GM12878 (cell line): ENCODE measurements at regions not wholly inside any gene's neighbourhood (a gene's known extent, or its start where the extent isn't known, plus 50 kb on each side); places are given as distances from the start of the nearest gene placed in this dataset.

Source experiments
- ATAC-seq: fragments of 200-7000 bp; cut with Tn5 transposase; 3 replicates; pipeline ENCODE4 v1.9.1; 2020; ENCODE audit warnings: mild to moderate bottlenecking, moderate library complexity
- BruUV-seq: library from RNA; stranded (reverse); fragments of 400-500 nt; replicated peaks from 2 replicates; lab custom pipeline; 2021; lab: Mats Ljungman, UMichigan
- CTCF ChIA-PET: fragments of 300-600 bp; sonication (Branson Sonifier 250); formaldehyde crosslinking; extraction: SDS; loops from one replicate; lab custom pipeline; 2021; ENCODE audit warnings: inconsistent platforms; lab: Yijun Ruan, JAX
- POLR2A ChIA-PET: fragments of 350-600 bp; formaldehyde crosslinking; extraction: SDS; loops from one replicate; lab custom pipeline; 2021; ENCODE audit warnings: inconsistent platforms; lab: Charles Lee
- RAD21 ChIA-PET: fragments of 300-600 bp; sonication (Branson Sonifier 250); formaldehyde crosslinking; loops from one replicate; lab custom pipeline; 2023; ENCODE audit warnings: antibody characterized with exemption; ENCODE audit not compliant: unreplicated experiment; lab: Charles Lee
- SMC1A ChIA-PET: fragments of 300-600 bp; sonication (Branson Sonifier 250); formaldehyde crosslinking; loops from one replicate; lab custom pipeline; 2023; ENCODE audit not compliant: unreplicated experiment, uncharacterized antibody; lab: Charles Lee
- DNase-seq: peaks from one replicate; pipeline ENCODE4 v3.0.0-alpha.2; 2011; ENCODE audit warnings: low read depth, low spot score
- FAIRE-seq: peaks from 3 replicates; lab custom pipeline; 2011; peaks lifted over from hg19 to GRCh38; lab: Jason Lieb, UNC
- H2AFZ ChIP-seq: 2 replicates; pipeline ENCODE4 v1.6.0; 2011; ENCODE audit warnings: low read depth, low read length, control low read depth; ENCODE audit not compliant: control insufficient read depth
- H3K27ac ChIP-seq: 2 replicates; pipeline ENCODE4 v1.5.1; 2011; ENCODE audit warnings: control low read depth; ENCODE audit not compliant: control insufficient read depth, insufficient read depth
- H3K27me3 ChIP-seq, 2 experiments: replicated peaks in 1 of 2; 2 replicates each; pipeline versions ENCODE4 v1.6.0 to v1.6.1; 2011; ENCODE audit warnings: low read length in 1 of 2; ENCODE audit not compliant: control insufficient read depth in 2 of 2, insufficient read depth in 2 of 2
- H3K36me3 ChIP-seq, 2 experiments: 2 replicates each; pipeline ENCODE4 v1.5.1; 2011; ENCODE audit warnings: low read length in 1 of 2; ENCODE audit not compliant: control insufficient read depth in 2 of 2, insufficient read depth in 2 of 2
- H3K4me1 ChIP-seq: 2 replicates; pipeline ENCODE4 v1.6.1; 2011; ENCODE audit warnings: mild to moderate bottlenecking, low read length, moderate library complexity, mixed read lengths; ENCODE audit not compliant: control insufficient read depth, insufficient read depth
- H3K4me2 ChIP-seq: 2 replicates; pipeline ENCODE4 v1.6.0; 2011; ENCODE audit warnings: control low read depth; ENCODE audit not compliant: control insufficient read depth, insufficient read depth
- H3K4me3 ChIP-seq: fragments of 200-600 bp; sonication (generic); 2 replicates; pipeline ENCODE4 v1.5.1; 2016
- H3K79me2 ChIP-seq: 2 replicates; pipeline ENCODE4 v1.6.0; 2011; ENCODE audit warnings: low read length; ENCODE audit not compliant: control insufficient read depth, insufficient read depth
- H3K9ac ChIP-seq: 2 replicates; pipeline ENCODE4 v1.8.0; 2011; ENCODE audit warnings: low read length, control low read depth, mixed read lengths; ENCODE audit not compliant: control insufficient read depth, insufficient read depth
- H3K9me3 ChIP-seq: replicated peaks from 3 replicates; pipeline ENCODE4 v1.5.1; 2011; ENCODE audit warnings: mild to moderate bottlenecking, low read length; ENCODE audit not compliant: control insufficient read depth, insufficient read depth
- H4K20me1 ChIP-seq: 2 replicates; pipeline ENCODE4 v1.6.0; 2011; ENCODE audit not compliant: control insufficient read depth, insufficient read depth
- BRCA1 ChIP-seq: IDR thresholded peaks from 2 replicates; pipeline ENCODE4 v1.6.1; 2011; ENCODE audit warnings: low read depth, low read length, improper control_type of control experiment
- CEBPB ChIP-seq, 2 experiments: fragments of 150-350 bp in 1 of 2; IDR thresholded peaks; 2 replicates each; pipeline ENCODE4 v1.6.1; 2012 to 2014; ENCODE audit warnings: low read depth in 2 of 2, low read length in 2 of 2, borderline replicate concordance in 1 of 2, inconsistent platforms in 1 of 2
- E4F1 ChIP-seq: fragments of 450-650 bp; IDR thresholded peaks from 2 replicates; pipeline ENCODE4 v1.6.1; 2018; ENCODE audit warnings: borderline replicate concordance, mild to moderate bottlenecking; ENCODE audit not compliant: partially characterized antibody
- FOXM1 ChIP-seq: IDR thresholded peaks from 2 replicates; pipeline ENCODE4 v1.6.1; 2012; ENCODE audit warnings: low read depth, mild to moderate bottlenecking, inconsistent platforms, low read length, moderate library complexity
- GATAD2B ChIP-seq: fragments of 450-650 bp; conservative IDR thresholded peaks from 2 replicates; pipeline ENCODE4 v1.6.1; 2017; ENCODE audit warnings: low read depth, mild to moderate bottlenecking, moderate library complexity
- HDGF ChIP-seq: fragments of 450-650 bp; IDR thresholded peaks from 2 replicates; pipeline ENCODE4 v1.6.1; 2016; ENCODE audit warnings: antibody characterized with exemption
- JUND ChIP-seq: IDR thresholded peaks from 2 replicates; pipeline ENCODE4 v1.6.1; 2012; ENCODE audit warnings: low read depth, mild to moderate bottlenecking, low read length, improper control_type of control experiment, moderate library complexity
- MEF2B ChIP-seq: fragments of 450-650 bp; IDR thresholded peaks from 2 replicates; pipeline ENCODE4 v1.6.1; 2018; ENCODE audit warnings: mild to moderate bottlenecking, moderate library complexity; ENCODE audit not compliant: partially characterized antibody, poor library complexity, severe bottlenecking
- NFXL1 ChIP-seq: fragments of 450-650 bp; IDR thresholded peaks from 2 replicates; pipeline ENCODE4 v1.6.1; 2017; ENCODE audit warnings: antibody characterized with exemption, mild to moderate bottlenecking, borderline replicate concordance
- NR2F1 ChIP-seq: fragments of 450-650 bp; conservative IDR thresholded peaks from 2 replicates; pipeline ENCODE4 v1.6.1; 2017; ENCODE audit warnings: mild to moderate bottlenecking
- NRF1 ChIP-seq: conservative IDR thresholded peaks from 2 replicates; pipeline ENCODE4 v1.6.1; 2011; ENCODE audit warnings: mild to moderate bottlenecking, low read depth, low read length, improper control_type of control experiment
- POLR2AphosphoS2 ChIP-seq: IDR thresholded peaks from 2 replicates; pipeline ENCODE4 v1.6.1; 2011; ENCODE audit warnings: low read depth, mild to moderate bottlenecking, low read length, improper control_type of control experiment, moderate library complexity
- RAD21 ChIP-seq: IDR thresholded peaks from 2 replicates; pipeline ENCODE4 v1.6.1; 2011; ENCODE audit warnings: mild to moderate bottlenecking, low read depth, low read length, moderate library complexity; ENCODE audit not compliant: insufficient read depth
- SMAD5 ChIP-seq: IDR thresholded peaks from 2 replicates; pipeline ENCODE4 v1.6.1; 2016; ENCODE audit warnings: antibody characterized with exemption, low read depth
- SPI1 ChIP-seq: IDR thresholded peaks from 2 replicates; pipeline ENCODE4 v1.6.1; 2011; ENCODE audit warnings: low read depth, mild to moderate bottlenecking, low read length, moderate library complexity, borderline replicate concordance; ENCODE audit not compliant: insufficient read depth
- WGBS: methylation state at CpG from one replicate; pipeline ENCODE4 v1.1.6; 2016; ENCODE audit warnings: low lambda C conversion rate; ENCODE audit not compliant: insufficient replicate concordance, insufficient coverage; ENCODE audit errors: missing lambda C conversion rate; 5-methylcytosine and 5-hydroxymethylcytosine counted together
- in situ Hi-C: fragments of 300-500 bp; cut with MboI; formaldehyde crosslinking; loops from 9 replicates; pipeline ENCODE4 v1.14.3; 2018; ENCODE audit warnings: mixed read lengths
- intact Hi-C: fragments of 100-400 bp; cut with micrococcal nuclease; formaldehyde crosslinking; loops from one replicate; pipeline ENCODE4 v1.14.2; 2022; ENCODE audit not compliant: unreplicated experiment
- TF ChIP-seq, protein P1 (sequence below): fragments of 450-650 bp; IDR thresholded peaks from 2 replicates; pipeline ENCODE4 v1.6.1; 2017; ENCODE audit warnings: borderline replicate concordance

- CTCF ChIA-PET, result interaction anchor here (1.2 to 20.9 kb wide), 3 partner anchors 10 to 66 kb away, joined by 3 to 205 read pairs (median 5); no protein-coding TSS in a partner anchor
- Histone ChIP-seq H3K4me3 (no peak overlapping the region), H2AFZ (no peak overlapping the region), H3K27me3 (no peaks in the 10 kb centered on the region; a peak in 1 of 4 replicates), H3K79me2 (no peaks in the 10 kb centered on the region), H3K4me2 (no peak overlapping the region), H4K20me1 (no peaks in the 10 kb centered on the region), H3K9ac (no peak overlapping the region), H3K27ac (no peak overlapping the region), H3K4me1 (no peaks in the 10 kb centered on the region), H3K36me3 (no peaks in the 10 kb centered on the region), H3K9me3 (no peaks in the 10 kb centered on the region)
- FAIRE-seq (no peak), ATAC-seq (no peak), DNase-seq (no peak)
- TF ChIP-seq POLR2AphosphoS2 (no peak), NRF1 (no peak), E4F1 (no peak), GATAD2B (no peak), RAD21 (no peak), SMAD5 (no peak), MEF2B (no peak), BRCA1 (no peak), JUND (no peak), NFXL1 (no peak), HDGF (no peak), CEBPB (IDR thresholded peaks at IDR 0.05; ENCODE audit: borderline replicate concordance in 1 of 2, low read depth in 2 of 2, low read length in 2 of 2) (no peak), SPI1 (no peak), NR2F1 (no peak), FOXM1 (no peak)
- TF ChIP-seq, protein P1, sequence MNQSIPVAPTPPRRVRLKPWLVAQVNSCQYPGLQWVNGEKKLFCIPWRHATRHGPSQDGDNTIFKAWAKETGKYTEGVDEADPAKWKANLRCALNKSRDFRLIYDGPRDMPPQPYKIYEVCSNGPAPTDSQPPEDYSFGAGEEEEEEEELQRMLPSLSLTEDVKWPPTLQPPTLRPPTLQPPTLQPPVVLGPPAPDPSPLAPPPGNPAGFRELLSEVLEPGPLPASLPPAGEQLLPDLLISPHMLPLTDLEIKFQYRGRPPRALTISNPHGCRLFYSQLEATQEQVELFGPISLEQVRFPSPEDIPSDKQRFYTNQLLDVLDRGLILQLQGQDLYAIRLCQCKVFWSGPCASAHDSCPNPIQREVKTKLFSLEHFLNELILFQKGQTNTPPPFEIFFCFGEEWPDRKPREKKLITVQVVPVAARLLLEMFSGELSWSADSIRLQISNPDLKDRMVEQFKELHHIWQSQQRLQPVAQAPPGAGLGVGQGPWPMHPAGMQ, result no peak
- intact Hi-C loops (no loop called here), in situ Hi-C loops (no loop called here)
- WGBS, result 11% methylated on average over 6 of the region's 6 CpGs
- SMC1A ChIA-PET, result no interaction called here
- POLR2A ChIA-PET, result no interaction called here
- no TSS peak for BruUV-seq
- RAD21 ChIA-PET, result no interaction called here
Measured at GRCh38 chr7:142468871-142469665, 211.2 kb upstream of the PRSS58 start.
